HCT116 (cell line): ENCODE measurements at regions not wholly inside any gene's neighbourhood (a gene's known extent, or its start where the extent isn't known, plus 50 kb on each side); places are given as distances from the start of the nearest gene placed in this dataset.

ENCODE experiments used
- ATAC-seq: fragments of 200-7000 bp; cut with Tn5 transposase; 2 replicates; pipeline ENCODE4 v1.9.1; 2020; ENCODE audit warnings: mild to moderate bottlenecking, moderate library complexity
- BruUV-seq: library from RNA; stranded (reverse); fragments of 400-500 nt; replicated peaks from 2 replicates; lab custom pipeline; 2021; lab: Mats Ljungman, UMichigan
- CTCF ChIA-PET: fragments of 300-600 bp; sonication (Branson Sonifier 250); formaldehyde crosslinking; loops from one replicate; lab custom pipeline; 2021; ENCODE audit warnings: antibody characterized with exemption; lab: Charles Lee
- POLR2A ChIA-PET: fragments of 300-600, 350-600 bp; sonication (Branson Sonifier 250); formaldehyde crosslinking; loops from one replicate; lab custom pipeline; 2021; ENCODE audit warnings: antibody characterized with exemption; lab: Charles Lee
- RAD21 ChIA-PET, 2 experiments: fragments of 300-600 bp; sonication (Branson Sonifier 250); formaldehyde crosslinking; loops; one replicate each; lab custom pipeline; 2023; ENCODE audit warnings: low total read pairs in 2 of 2; ENCODE audit not compliant: uncharacterized antibody in 2 of 2, unreplicated experiment in 2 of 2, low non-redundant PET in 1 of 2; lab: Charles Lee
- DNase-seq: peaks from one replicate; pipeline ENCODE4 v3.0.0-alpha.2; 2010; ENCODE audit warnings: low read depth, low spot score
- H2AFZ ChIP-seq: fragments of 200-600 bp; shearing (Covaris generic), sonication (generic); 2 replicates; pipeline ENCODE4 v1.6.1; 2017; ENCODE audit warnings: low read depth, mixed run types, mixed read lengths, antibody characterized with exemption, low read length; ENCODE audit not compliant: poor library complexity, severe bottlenecking
- H3K27ac ChIP-seq: 2 replicates; pipeline ENCODE4 v1.5.1; 2012; ENCODE audit warnings: low read depth, low read length
- H3K27me3 ChIP-seq: fragments of 200-600 bp; sonication (generic); 2 replicates; pipeline ENCODE4 v1.6.1; 2016; ENCODE audit warnings: mixed run types, low read length, mixed read lengths; ENCODE audit not compliant: insufficient read depth
- H3K36me3 ChIP-seq, 2 experiments: fragments of 200-500 bp in 1 of 2; fragments of 200-600 bp in 1 of 2; sonication (Bioruptor generic) in 1 of 2; sonication (generic) in 1 of 2; 2 replicates each; pipeline versions ENCODE4 v1.5.1 to v1.6.1; 2014 to 2016; ENCODE audit warnings: low read length in 2 of 2, inconsistent platforms in 1 of 2, mixed read lengths in 1 of 2, mixed run types in 1 of 2; ENCODE audit not compliant: insufficient read depth in 2 of 2, control insufficient read depth in 1 of 2
- H3K4me1 ChIP-seq, 2 experiments: fragments of 200-600 bp in 1 of 2; sonication (generic) in 1 of 2; 2 replicates each; pipeline versions ENCODE4 v1.5.1 to v1.6.1; 2012 to 2017; ENCODE audit warnings: low read length in 2 of 2, inconsistent platforms in 1 of 2, mild to moderate bottlenecking in 1 of 2, mixed read lengths in 1 of 2, mixed run types in 1 of 2, moderate library complexity in 1 of 2; ENCODE audit not compliant: insufficient read depth in 2 of 2, control insufficient read depth in 1 of 2
- H3K4me2 ChIP-seq: fragments of 200-600 bp; sonication (generic); 2 replicates; pipeline ENCODE4 v1.6.1; 2017; ENCODE audit warnings: mixed run types, low read length, mixed read lengths
- H3K4me3 ChIP-seq, 2 experiments: fragments of 200-600 bp in 1 of 2; sonication (generic) in 1 of 2; replicated peaks in 1 of 2; 2 replicates each; pipeline ENCODE4 v1.5.1; 2011 to 2016; ENCODE audit warnings: low read length in 2 of 2, control low read depth in 1 of 2, low read depth in 1 of 2, mild to moderate bottlenecking in 1 of 2, mixed read lengths in 1 of 2, mixed run types in 1 of 2
- H3K79me2 ChIP-seq: fragments of 200-600 bp; sonication (generic); 2 replicates; pipeline ENCODE4 v1.6.1; 2017; ENCODE audit warnings: mild to moderate bottlenecking, mixed run types, low read length, moderate library complexity, mixed read lengths; ENCODE audit not compliant: insufficient read depth
- H3K9ac ChIP-seq: fragments of 200-600 bp; sonication (generic); 2 replicates; pipeline ENCODE4 v1.6.1; 2016; ENCODE audit warnings: low read length, mixed read lengths
- H3K9me2 ChIP-seq: fragments of 200-600 bp; sonication (generic), shearing (Covaris generic); 2 replicates; pipeline ENCODE4 v1.6.1; 2017; ENCODE audit warnings: mixed run types, mild to moderate bottlenecking, moderate library complexity; ENCODE audit not compliant: insufficient read depth
- H3K9me3 ChIP-seq, 2 experiments: fragments of 200-500 bp in 1 of 2; fragments of 200-600 bp in 1 of 2; sonication (Bioruptor generic) in 1 of 2; sonication (generic) in 1 of 2; 2 replicates each; pipeline ENCODE4 v1.6.1; 2014 to 2017; ENCODE audit warnings: low read length in 2 of 2, mixed read lengths in 2 of 2, inconsistent platforms in 1 of 2, low read depth in 1 of 2, mild to moderate bottlenecking in 1 of 2, mixed run types in 1 of 2, moderate library complexity in 1 of 2; ENCODE audit not compliant: control insufficient read depth in 1 of 2, insufficient read depth in 1 of 2
- H4K20me1 ChIP-seq: fragments of 200-600 bp; sonication (generic), shearing (Covaris generic); 2 replicates; pipeline ENCODE4 v1.6.1; 2017; ENCODE audit warnings: mixed run types, mild to moderate bottlenecking, moderate library complexity; ENCODE audit not compliant: insufficient read depth
- ATF3 ChIP-seq: IDR thresholded peaks from 2 replicates; pipeline ENCODE4 v1.6.1; 2012
- CEBPB ChIP-seq: IDR thresholded peaks from 2 replicates; pipeline ENCODE4 v1.6.1; 2012; ENCODE audit warnings: low read depth
- CTCF ChIP-seq, 3 experiments: fragments of 200-600 bp in 1 of 3; sonication (generic) in 1 of 3; IDR thresholded peaks in 2 of 3; conservative IDR thresholded peaks in 1 of 3; 2 replicates each; pipeline ENCODE4 v1.5.1; 2012 to 2017; ENCODE audit warnings: low read depth in 2 of 3, low read length in 2 of 3, antibody characterized with exemption in 1 of 3, borderline replicate concordance in 1 of 3, control low read depth in 1 of 3, mild to moderate bottlenecking in 1 of 3, mixed read lengths in 1 of 3, mixed run types in 1 of 3, moderate library complexity in 1 of 3; ENCODE audit not compliant: insufficient read depth in 1 of 3
- EGR1 ChIP-seq: IDR thresholded peaks from 2 replicates; pipeline ENCODE4 v1.6.1; 2012; ENCODE audit warnings: low read depth
- ELF1 ChIP-seq: IDR thresholded peaks from 2 replicates; pipeline ENCODE4 v1.6.1; 2012; ENCODE audit warnings: low read depth, borderline replicate concordance
- EZH2 ChIP-seq: fragments of 200-600 bp; sonication (generic); IDR thresholded peaks from 2 replicates; pipeline ENCODE4 v1.6.1; 2017; ENCODE audit warnings: antibody characterized with exemption, mixed run types
- EZH2phosphoT487 ChIP-seq: fragments of 200-600 bp; IDR thresholded peaks from 2 replicates; pipeline ENCODE4 v1.6.1; 2018; ENCODE audit warnings: antibody characterized with exemption, borderline replicate concordance
- FOSL1 ChIP-seq: IDR thresholded peaks from 2 replicates; pipeline ENCODE4 v1.6.1; 2012; ENCODE audit warnings: low read depth
- JUND ChIP-seq: IDR thresholded peaks from 2 replicates; pipeline ENCODE4 v1.6.1; 2012
- MAX ChIP-seq: IDR thresholded peaks from 2 replicates; pipeline ENCODE4 v1.6.1; 2012
- POLR2A ChIP-seq: IDR thresholded peaks from 2 replicates; pipeline ENCODE4 v1.7.0; 2011; ENCODE audit warnings: borderline replicate concordance; ENCODE audit not compliant: insufficient read depth, insufficient read length; ENCODE audit errors: extremely low read depth
- POLR2AphosphoS5 ChIP-seq: IDR thresholded peaks from 2 replicates; pipeline ENCODE4 v1.6.1; 2011; ENCODE audit warnings: mild to moderate bottlenecking, low read depth, low read length, moderate library complexity
- REST ChIP-seq: IDR thresholded peaks from 2 replicates; pipeline ENCODE4 v1.6.1; 2012; ENCODE audit warnings: low read depth
- SP1 ChIP-seq: IDR thresholded peaks from 2 replicates; pipeline ENCODE4 v1.6.1; 2012; ENCODE audit warnings: low read depth
- SRF ChIP-seq: IDR thresholded peaks from 2 replicates; pipeline ENCODE4 v1.6.1; 2012; ENCODE audit warnings: low read depth
- ZBTB33 ChIP-seq: IDR thresholded peaks from 2 replicates; pipeline ENCODE4 v1.6.1; 2011; ENCODE audit warnings: mild to moderate bottlenecking, low read length, moderate library complexity; ENCODE audit not compliant: insufficient replicate concordance; ENCODE audit errors: extremely low read depth
- ZFX ChIP-seq: fragments of 450-650 bp; IDR thresholded peaks from 2 replicates; pipeline ENCODE4 v1.6.1; 2017
- ZNF274 ChIP-seq: fragments of 200-500 bp; sonication (Bioruptor generic); IDR thresholded peaks from 2 replicates; pipeline ENCODE4 v1.6.1; 2014; ENCODE audit warnings: mild to moderate bottlenecking, low read depth, low read length, inconsistent platforms
- intact Hi-C: fragments of 100-400 bp; cut with micrococcal nuclease; formaldehyde crosslinking; loops from 2 replicates; pipeline ENCODE4 v1.10.0; 2022

- H3K9me2 ChIP-seq: no peaks in the 10 kb centered on the region
- H3K9ac ChIP-seq: no peak overlapping the region
- no TSS peak for BruUV-seq
- no peak overlapping the region for H2AFZ ChIP-seq
- H3K4me1 ChIP-seq: no peaks in the 10 kb centered on the region
- ChIA-PET CTCF (no interaction called here), POLR2A (no interaction called here), RAD21 (no interaction called here)
- H3K36me3 ChIP-seq: no peaks in the 10 kb centered on the region
- TF ChIP-seq EGR1 (no peak), ZNF274 (no peak), POLR2AphosphoS5 (no peak), FOSL1 (no peak), POLR2A (no peak), MAX (no peak), SRF (no peak), CTCF (IDR thresholded peaks at IDR 0.05 in 2 of 3, conservative IDR thresholded peaks at IDR 0.05 in 1 of 3; ENCODE audit: borderline replicate concordance in 1 of 3, insufficient read depth in 1 of 3, low read depth in 2 of 3, low read length in 2 of 3) (no peak), ZFX (no peak), JUND (no peak), ELF1 (no peak), REST (no peak), ATF3 (no peak), EZH2phosphoT487 (no peak), ZBTB33 (no peak), SP1 (no peak), CEBPB (no peak), EZH2 (no peak)
- ATAC-seq: no peak
- H3K79me2 ChIP-seq: no peaks in the 10 kb centered on the region
- H3K27ac ChIP-seq: no peak overlapping the region
- H3K9me3 ChIP-seq: peaks cover 0 to 9% of the 10 kb centered on the region in 2 experiments; a peak in 1 of 4 replicates
- DNase-seq: no peak
- H4K20me1 ChIP-seq: no peaks in the 10 kb centered on the region
- H3K27me3 ChIP-seq: no peaks in the 10 kb centered on the region
- no peak overlapping the region for H3K4me3 ChIP-seq
- intact Hi-C loops: no loop called here
- no peak overlapping the region for H3K4me2 ChIP-seq
Measured at GRCh38 chr18:7172611-7173010, 55.0 kb upstream of the LAMA1 start.
